ENCODE measurements at regions not wholly inside any gene's neighbourhood (a gene's known extent, or its start where the extent isn't known, plus 50 kb on each side); places are given as distances from the start of the nearest gene placed in this dataset.

DNA sequence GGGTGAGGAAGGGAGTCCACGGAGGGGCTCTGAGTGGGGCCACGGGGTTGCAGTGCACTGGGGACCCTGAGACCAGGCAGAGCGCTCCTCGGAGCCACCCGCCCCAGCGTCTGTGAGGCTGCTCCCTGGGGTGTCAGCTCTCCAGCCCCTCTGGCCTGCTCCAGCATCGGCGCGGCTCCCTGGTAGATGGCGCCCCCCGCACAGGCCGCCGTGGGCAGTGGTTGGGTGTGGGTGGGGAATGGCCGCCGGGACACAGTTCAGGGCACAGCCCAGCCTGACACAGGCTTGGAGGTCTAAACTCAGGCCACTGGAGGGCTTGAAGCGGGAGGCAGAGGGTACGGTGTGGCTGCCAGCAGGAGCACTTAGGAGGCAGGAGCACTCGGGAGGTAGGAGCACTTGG is 222.6 kb upstream of the PPP2R2D start:
- TF ChIP-seq, protein P1, sequence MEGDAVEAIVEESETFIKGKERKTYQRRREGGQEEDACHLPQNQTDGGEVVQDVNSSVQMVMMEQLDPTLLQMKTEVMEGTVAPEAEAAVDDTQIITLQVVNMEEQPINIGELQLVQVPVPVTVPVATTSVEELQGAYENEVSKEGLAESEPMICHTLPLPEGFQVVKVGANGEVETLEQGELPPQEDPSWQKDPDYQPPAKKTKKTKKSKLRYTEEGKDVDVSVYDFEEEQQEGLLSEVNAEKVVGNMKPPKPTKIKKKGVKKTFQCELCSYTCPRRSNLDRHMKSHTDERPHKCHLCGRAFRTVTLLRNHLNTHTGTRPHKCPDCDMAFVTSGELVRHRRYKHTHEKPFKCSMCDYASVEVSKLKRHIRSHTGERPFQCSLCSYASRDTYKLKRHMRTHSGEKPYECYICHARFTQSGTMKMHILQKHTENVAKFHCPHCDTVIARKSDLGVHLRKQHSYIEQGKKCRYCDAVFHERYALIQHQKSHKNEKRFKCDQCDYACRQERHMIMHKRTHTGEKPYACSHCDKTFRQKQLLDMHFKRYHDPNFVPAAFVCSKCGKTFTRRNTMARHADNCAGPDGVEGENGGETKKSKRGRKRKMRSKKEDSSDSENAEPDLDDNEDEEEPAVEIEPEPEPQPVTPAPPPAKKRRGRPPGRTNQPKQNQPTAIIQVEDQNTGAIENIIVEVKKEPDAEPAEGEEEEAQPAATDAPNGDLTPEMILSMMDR (conservative IDR thresholded peaks at IDR 0.05; ENCODE audit: low read depth, low read length), result no peak
- TF ChIP-seq EZH2 (IDR thresholded peaks at IDR 0.05; ENCODE audit: borderline replicate concordance, low read depth, low read length, poor library complexity, severe bottlenecking), result no peak
